Renal cortex interstitium (tissue), 11 donors: ENCODE measurements at regions not wholly inside any gene's neighbourhood (a gene's known extent, or its start where the extent isn't known, plus 50 kb on each side); places are given as distances from the start of the nearest gene placed in this dataset.

ENCODE experiments used
- DNase-seq, 11 donors: peaks; one replicate each; pipeline ENCODE4 v3.0.0-alpha.2; 2013; ENCODE audit warnings: low read depth in 9 of 11, low spot score in 4 of 11; ENCODE audit errors: extremely low read depth in 1 of 11

- peak in 5 of 11 donors; percentile 19 to 47 (median 31) for DNase-seq
Observed at GRCh38 chr4:17195461-17196275, 297.2 kb upstream of the LDB2 start.

GRCh38 chr4:17194586-17194985, 296.1 kb upstream of the LDB2 start:
- no peak for DNase-seq

GRCh38 chr4:17189759-17190158, 291.3 kb upstream of the LDB2 start:
- no peak for DNase-seq

- DNase-seq, result no peak
Observed at GRCh38 chr4:17189401-17189720, 290.9 kb upstream of the LDB2 start.

GRCh38 chr4:17188547-17189400, 290.3 kb upstream of the LDB2 start:
- DNase-seq, result no peak

GRCh38 chr4:17188125-17188524, 289.7 kb upstream of the LDB2 start:
- DNase-seq, result no peak

GRCh38 chr4:17187003-17187402, 288.6 kb upstream of the LDB2 start:
- no peak for DNase-seq

GRCh38 chr4:17182888-17183287, 284.4 kb upstream of the LDB2 start:
- DNase-seq, result no peak

GRCh38 chr4:17174751-17175150, 276.3 kb upstream of the LDB2 start:
- no peak for DNase-seq

- DNase-seq, result no peak
Observed at GRCh38 chr4:17173300-17173699, 274.9 kb upstream of the LDB2 start.

GRCh38 chr4:17170131-17170530, 271.7 kb upstream of the LDB2 start:
- no peak for DNase-seq

- no peak for DNase-seq
Observed at GRCh38 chr4:17169699-17170098, 271.3 kb upstream of the LDB2 start.

- DNase-seq, result peak in 10 of 11 donors; percentile 7 to 66 (median 22)
Observed at GRCh38 chr4:17168571-17168970, 270.1 kb upstream of the LDB2 start.

GRCh38 chr4:17166954-17167353, 268.5 kb upstream of the LDB2 start:
- DNase-seq, result no peak

GRCh38 chr4:17165286-17165685, 266.8 kb upstream of the LDB2 start:
- no peak for DNase-seq

- DNase-seq, result no peak
Observed at GRCh38 chr4:17164666-17165065, 266.2 kb upstream of the LDB2 start.

GRCh38 chr4:17163156-17163771, 264.8 kb upstream of the LDB2 start:
- no peak for DNase-seq

- DNase-seq, result no peak
Observed at GRCh38 chr4:17157304-17157703, 258.9 kb upstream of the LDB2 start.

- DNase-seq, result no peak
Observed at GRCh38 chr4:17155486-17155885, 257.0 kb upstream of the LDB2 start.

- DNase-seq, result no peak
Observed at GRCh38 chr4:17153572-17153971, 255.1 kb upstream of the LDB2 start.
